Activated naive CD4-positive, alpha-beta T cell treated with anti-CD3 and anti-CD28 coated beads, Interleukin-2, amount 50 U/mL, for 72 hours (primary cell): ENCODE measurements at regions not wholly inside any gene's neighbourhood (a gene's known extent, or its start where the extent isn't known, plus 50 kb on each side); places are given as distances from the start of the nearest gene placed in this dataset.

Experiments used
- ATAC-seq, 2 donors: fragments of 150-1000 bp; cut with Tn5 transposase; 2 replicates each; pipeline ENCODE4 v1.10.0; 2021; ENCODE audit warnings: mild to moderate bottlenecking in 2 of 2, moderate library complexity in 2 of 2
- DNase-seq, 2 donors: peaks; one replicate each; pipeline ENCODE4 v3.0.0; 2021 to 2022; ENCODE audit warnings: low spot score in 2 of 2
- H3K27ac Mint-ChIP-seq, 2 donors: one replicate each; pipeline ENCODE4 v1.8.0; 2022; ENCODE audit warnings: mild to moderate bottlenecking in 2 of 2, mixed read lengths in 2 of 2
- H3K36me3 Mint-ChIP-seq, 2 donors: one replicate each; pipeline ENCODE4 v1.8.0; 2022; ENCODE audit warnings: mixed read lengths in 2 of 2
- H3K9me3 Mint-ChIP-seq, 2 donors: one replicate each; pipeline ENCODE4 v1.8.0; 2022; ENCODE audit warnings: mixed read lengths in 2 of 2

- Mint-ChIP-seq H3K27ac (no peak overlapping the region), H3K36me3 (peaks cover 0 to 5% of the 10 kb centered on the region in 2 donors), H3K9me3 (peaks cover 26 to 29% of the 10 kb centered on the region in 2 donors)
- no peak for ATAC-seq
- DNase-seq: no peak
Measured at GRCh38 chr9:17846948-17847655, 268.2 kb downstream of the SH3GL2 start.

- peaks cover 21 to 29% of the 10 kb centered on the region in 2 donors for H3K9me3 Mint-ChIP-seq
- peaks cover 0 to 5% of the 10 kb centered on the region in 2 donors for H3K36me3 Mint-ChIP-seq
- DNase-seq (no peak), ATAC-seq (no peak)
- H3K27ac Mint-ChIP-seq: no peak overlapping the region
Measured at GRCh38 chr9:17847908-17848307, 269.0 kb downstream of the SH3GL2 start.

- Mint-ChIP-seq H3K27ac (no peak overlapping the region), H3K36me3 (no peaks in the 10 kb centered on the region), H3K9me3 (peaks cover 4 to 5% of the 10 kb centered on the region in 2 donors)
- DNase-seq (no peak), ATAC-seq (no peak)
Measured at GRCh38 chr9:17852108-17852507, 273.2 kb downstream of the SH3GL2 start.

- Mint-ChIP-seq H3K27ac (no peak overlapping the region), H3K36me3 (no peaks in the 10 kb centered on the region), H3K9me3 (peaks cover 0 to 4% of the 10 kb centered on the region in 2 donors)
- DNase-seq: no peak
- ATAC-seq: no peak
Measured at GRCh38 chr9:17854487-17854886, 275.6 kb downstream of the SH3GL2 start.

- H3K27ac Mint-ChIP-seq: no peak overlapping the region
- ATAC-seq: no peak
- peaks cover 0 to 4% of the 10 kb centered on the region in 2 donors for H3K9me3 Mint-ChIP-seq
- H3K36me3 Mint-ChIP-seq: no peaks in the 10 kb centered on the region
- no peak for DNase-seq
Measured at GRCh38 chr9:17856995-17857394, 278.1 kb downstream of the SH3GL2 start.

- ATAC-seq (no peak), DNase-seq (no peak)
- Mint-ChIP-seq H3K27ac (no peak overlapping the region), H3K36me3 (no peaks in the 10 kb centered on the region), H3K9me3 (peaks cover 0 to 4% of the 10 kb centered on the region in 2 donors)
Measured at GRCh38 chr9:17859228-17859627, 280.4 kb downstream of the SH3GL2 start.

- peaks cover 0 to 4% of the 10 kb centered on the region in 2 donors for H3K9me3 Mint-ChIP-seq
- DNase-seq: no peak
Measured at GRCh38 chr9:17859987-17860386, 281.1 kb downstream of the SH3GL2 start.

GRCh38 chr9:17862101-17862500 lies 283.2 kb downstream of the SH3GL2 start:
- Mint-ChIP-seq H3K36me3 (no peaks in the 10 kb centered on the region), H3K27ac (no peak overlapping the region), H3K9me3 (peaks cover 0 to 5% of the 10 kb centered on the region in 2 donors)
- DNase-seq (no peak), ATAC-seq (no peak)

More at GRCh38 chr9:17859987-17860386, 281.1 kb downstream of the SH3GL2 start:
- ATAC-seq: no peak
- H3K27ac Mint-ChIP-seq: no peak overlapping the region
- no peaks in the 10 kb centered on the region for H3K36me3 Mint-ChIP-seq

- ATAC-seq: no peak
- Mint-ChIP-seq H3K9me3 (peaks cover 2 to 5% of the 10 kb centered on the region in 2 donors), H3K36me3 (no peaks in the 10 kb centered on the region), H3K27ac (no peak overlapping the region)
- no peak for DNase-seq
Measured at GRCh38 chr9:17862629-17863028, 283.8 kb downstream of the SH3GL2 start.

GRCh38 chr9:17863213-17863883 lies 284.5 kb downstream of the SH3GL2 start:
- DNase-seq: no peak
- peaks cover 5 to 7% of the 10 kb centered on the region in 2 donors for H3K9me3 Mint-ChIP-seq
- no peaks in the 10 kb centered on the region for H3K36me3 Mint-ChIP-seq
- no peak overlapping the region for H3K27ac Mint-ChIP-seq
- ATAC-seq: no peak

GRCh38 chr9:17863924-17864323 lies 285.1 kb downstream of the SH3GL2 start:
- no peak for DNase-seq
- Mint-ChIP-seq H3K36me3 (peaks cover 0 to 1% of the 10 kb centered on the region in 2 donors), H3K9me3 (peaks cover 5 to 8% of the 10 kb centered on the region in 2 donors), H3K27ac (no peak overlapping the region)
- ATAC-seq: no peak

GRCh38 chr9:17864951-17865350 lies 286.1 kb downstream of the SH3GL2 start:
- DNase-seq: no peak
- Mint-ChIP-seq H3K36me3 (peaks cover 0 to 4% of the 10 kb centered on the region in 2 donors), H3K27ac (no peak overlapping the region), H3K9me3 (peaks cover 5 to 12% of the 10 kb centered on the region in 2 donors)
- ATAC-seq: no peak

- H3K36me3 Mint-ChIP-seq: peaks cover 0 to 4% of the 10 kb centered on the region in 2 donors
- H3K27ac Mint-ChIP-seq: no peak overlapping the region
- no peak for ATAC-seq
Measured at GRCh38 chr9:17865881-17866280, 287.0 kb downstream of the SH3GL2 start.

GRCh38 chr9:17870722-17871121 lies 291.9 kb downstream of the SH3GL2 start:
- DNase-seq (no peak), ATAC-seq (no peak)
- Mint-ChIP-seq H3K27ac (no peak overlapping the region), H3K36me3 (peaks cover 0 to 4% of the 10 kb centered on the region in 2 donors), H3K9me3 (peaks cover 16 to 24% of the 10 kb centered on the region in 2 donors)

More at GRCh38 chr9:17865881-17866280, 287.0 kb downstream of the SH3GL2 start:
- peaks cover 5 to 12% of the 10 kb centered on the region in 2 donors for H3K9me3 Mint-ChIP-seq
- DNase-seq: no peak

GRCh38 chr9:17871213-17871890 lies 292.5 kb downstream of the SH3GL2 start:
- H3K36me3 Mint-ChIP-seq: peaks cover 0 to 4% of the 10 kb centered on the region in 2 donors
- no peak for DNase-seq
- no peak overlapping the region for H3K27ac Mint-ChIP-seq
- H3K9me3 Mint-ChIP-seq: peaks cover 13 to 24% of the 10 kb centered on the region in 2 donors
- ATAC-seq: no peak

- Mint-ChIP-seq H3K9me3 (peaks cover 12 to 13% of the 10 kb centered on the region in 2 donors), H3K27ac (no peak overlapping the region), H3K36me3 (no peaks in the 10 kb centered on the region)
- ATAC-seq: no peak
- DNase-seq: no peak
Measured at GRCh38 chr9:17875886-17876285, 297.0 kb downstream of the SH3GL2 start.

GRCh38 chr9:17876687-17877086 lies 297.8 kb downstream of the SH3GL2 start:
- peaks cover 12 to 15% of the 10 kb centered on the region in 2 donors for H3K9me3 Mint-ChIP-seq
- no peak for ATAC-seq
- no peak for DNase-seq
- H3K36me3 Mint-ChIP-seq: no peaks in the 10 kb centered on the region
- no peak overlapping the region for H3K27ac Mint-ChIP-seq
